IMR-90 (cell line): ENCODE measurements at regions not wholly inside any gene's neighbourhood (a gene's known extent, or its start where the extent isn't known, plus 50 kb on each side); places are given as distances from the start of the nearest gene placed in this dataset.

Experiments used
- ATAC-seq: fragments of 200-7000 bp; cut with Tn5 transposase; 2 replicates; pipeline ENCODE4 v1.9.1; 2020; ENCODE audit warnings: low read depth, mild to moderate bottlenecking, moderate library complexity
- BruUV-seq: library from RNA; stranded (reverse); fragments of 400-500 nt; replicated peaks from 2 replicates; lab custom pipeline; 2021; lab: Mats Ljungman, UMichigan
- CTCF ChIA-PET: fragments of 300-600 bp; formaldehyde crosslinking; extraction: SDS; loops from one replicate; lab custom pipeline; 2021; ENCODE audit warnings: antibody characterized with exemption; lab: Yijun Ruan, JAX
- POLR2A ChIA-PET: fragments of 300-600 bp; sonication (Branson Sonifier 250); formaldehyde crosslinking; loops from one replicate; lab custom pipeline; 2022; ENCODE audit warnings: antibody characterized with exemption; ENCODE audit not compliant: unreplicated experiment; lab: Charles Lee
- DNase-seq: peaks from one replicate; pipeline ENCODE4 v3.0.0; 2013
- H2AFZ ChIP-seq: replicated peaks from 2 replicates; pipeline ENCODE3; 2013; ENCODE audit warnings: low read length, mild to moderate bottlenecking; ENCODE audit not compliant: poor library complexity
- H2AK5ac ChIP-seq: 2 replicates; pipeline ENCODE4 v1.6.1; 2013; ENCODE audit warnings: low read depth, low read length, inconsistent platforms
- H2AK9ac ChIP-seq: replicated peaks from 2 replicates; pipeline ENCODE3; 2013; ENCODE audit warnings: mild to moderate bottlenecking, low read depth, low read length, moderate library complexity; ENCODE audit not compliant: poor library complexity
- H2BK120ac ChIP-seq: 2 replicates; pipeline ENCODE4 v1.6.1; 2013; ENCODE audit warnings: low read depth, low read length, inconsistent platforms
- H2BK15ac ChIP-seq: 3 replicates; pipeline ENCODE4 v1.6.1; 2013; ENCODE audit warnings: low read depth, low read length, inconsistent platforms
- H2BK20ac ChIP-seq: 2 replicates; pipeline ENCODE4 v1.6.1; 2013; ENCODE audit warnings: low read depth, mild to moderate bottlenecking, inconsistent platforms, low read length, moderate library complexity
- H2BK5ac ChIP-seq: 2 replicates; pipeline ENCODE4 v1.6.1; 2013; ENCODE audit warnings: mild to moderate bottlenecking, low read depth, low read length, inconsistent platforms; ENCODE audit not compliant: poor library complexity, severe bottlenecking
- H3K14ac ChIP-seq: replicated peaks from 2 replicates; pipeline ENCODE4 v1.6.1; 2013; ENCODE audit warnings: low read depth, low read length, inconsistent platforms
- H3K18ac ChIP-seq: 2 replicates; pipeline ENCODE4 v1.6.1; 2013; ENCODE audit warnings: low read depth, low read length, control low read depth
- H3K23ac ChIP-seq: 2 replicates; pipeline ENCODE4 v1.6.1; 2013; ENCODE audit warnings: low read depth, low read length, inconsistent platforms
- H3K27ac ChIP-seq: 2 replicates; pipeline ENCODE4 v1.5.1; 2013; ENCODE audit warnings: mild to moderate bottlenecking, control low read depth, low read length; ENCODE audit not compliant: insufficient read depth
- H3K27me3 ChIP-seq: 2 replicates; pipeline ENCODE4 v1.6.1; 2013; ENCODE audit warnings: low read length; ENCODE audit not compliant: control insufficient read depth, insufficient read depth
- H3K36me3 ChIP-seq: 2 replicates; pipeline ENCODE4 v1.6.1; 2013; ENCODE audit warnings: low read length, mixed read lengths; ENCODE audit not compliant: control insufficient read depth, insufficient read depth
- H3K4ac ChIP-seq: 2 replicates; pipeline ENCODE4 v1.6.1; 2013; ENCODE audit warnings: low read depth, low read length, inconsistent platforms
- H3K4me1 ChIP-seq: 2 replicates; pipeline ENCODE4 v1.6.1; 2013; ENCODE audit warnings: low read length, mixed read lengths; ENCODE audit not compliant: control insufficient read depth, insufficient read depth
- H3K4me2 ChIP-seq: 2 replicates; pipeline ENCODE4 v1.6.1; 2013; ENCODE audit warnings: low read depth, mild to moderate bottlenecking, control low read depth, low read length, moderate library complexity
- H3K4me3 ChIP-seq: 2 replicates; pipeline ENCODE4 v1.5.1; 2013; ENCODE audit warnings: low read depth, mild to moderate bottlenecking, control low read depth, low read length, moderate library complexity; ENCODE audit not compliant: insufficient read depth
- H3K56ac ChIP-seq: 2 replicates; pipeline ENCODE4 v1.6.1; 2013; ENCODE audit warnings: low read length, inconsistent platforms; ENCODE audit not compliant: insufficient read depth; ENCODE audit errors: extremely low read depth
- H3K79me1 ChIP-seq, 2 experiments: 2 replicates each; pipeline ENCODE4 v1.6.1; 2013; ENCODE audit warnings: low read length in 2 of 2, inconsistent platforms in 1 of 2, low read depth in 1 of 2
- H3K9ac ChIP-seq: 2 replicates; pipeline ENCODE4 v1.6.1; 2013; ENCODE audit warnings: low read depth, low read length, control low read depth
- H3K9me1 ChIP-seq: 2 replicates; pipeline ENCODE4 v1.6.1; 2013; ENCODE audit warnings: low read length, inconsistent platforms; ENCODE audit not compliant: insufficient read depth
- H3K9me3 ChIP-seq: 2 replicates; pipeline ENCODE4 v1.6.1; 2013; ENCODE audit warnings: low read length; ENCODE audit not compliant: control insufficient read depth, insufficient read depth
- H4K20me1 ChIP-seq: 2 replicates; pipeline ENCODE4 v1.6.1; 2013; ENCODE audit warnings: low read length, inconsistent platforms; ENCODE audit not compliant: insufficient read depth
- H4K5ac ChIP-seq: 2 replicates; pipeline ENCODE4 v1.6.1; 2013; ENCODE audit warnings: mild to moderate bottlenecking, low read depth, low read length, control low read depth
- H4K8ac ChIP-seq, 2 experiments: 2 replicates each; pipeline ENCODE4 v1.6.1; 2013; ENCODE audit warnings: low read depth in 2 of 2, low read length in 2 of 2, control low read depth in 1 of 2, inconsistent platforms in 1 of 2
- H4K91ac ChIP-seq: 2 replicates; pipeline ENCODE4 v1.6.1; 2013; ENCODE audit warnings: low read depth, low read length, inconsistent platforms; ENCODE audit not compliant: insufficient read depth
- BHLHE40 ChIP-seq: fragments of 150-350 bp; IDR thresholded peaks from 2 replicates; pipeline ENCODE4 v1.6.1; 2016; ENCODE audit warnings: mild to moderate bottlenecking, low read depth, low read length
- CHD1 ChIP-seq: IDR thresholded peaks from 2 replicates; pipeline ENCODE4 v1.6.1; 2012; ENCODE audit warnings: low read depth, low read length, improper control_type of control experiment
- ELK1 ChIP-seq: fragments of 150-350 bp; IDR thresholded peaks from 2 replicates; pipeline ENCODE4 v1.6.1; 2016; ENCODE audit warnings: low read depth, mild to moderate bottlenecking, low read length, moderate library complexity, borderline replicate concordance
- FOS ChIP-seq: fragments of 150-350 bp; IDR thresholded peaks from 2 replicates; pipeline ENCODE4 v1.6.1; 2016; ENCODE audit warnings: low read depth, low read length
- MAZ ChIP-seq: IDR thresholded peaks from 2 replicates; pipeline ENCODE4 v1.6.1; 2012; ENCODE audit warnings: low read depth, mild to moderate bottlenecking, low read length, improper control_type of control experiment, moderate library complexity, borderline replicate concordance
- MXI1 ChIP-seq: IDR thresholded peaks from 2 replicates; pipeline ENCODE4 v1.6.1; 2012; ENCODE audit warnings: low read depth, mild to moderate bottlenecking, low read length, moderate library complexity, borderline replicate concordance
- NFE2L2 ChIP-seq: fragments of 150-350 bp; IDR thresholded peaks from 2 replicates; pipeline ENCODE4 v1.6.1; 2016; ENCODE audit warnings: low read depth, mild to moderate bottlenecking, low read length
- POLR2A ChIP-seq: IDR thresholded peaks from 2 replicates; pipeline ENCODE4 v1.6.1; 2012; ENCODE audit warnings: mild to moderate bottlenecking, low read depth, low read length
- RCOR1 ChIP-seq: IDR thresholded peaks from 2 replicates; pipeline ENCODE4 v1.6.1; 2012; ENCODE audit warnings: mild to moderate bottlenecking, low read length, improper control_type of control experiment; ENCODE audit not compliant: insufficient replicate concordance
- USF2 ChIP-seq: fragments of 150-350 bp; IDR thresholded peaks from 2 replicates; pipeline ENCODE4 v1.6.1; 2017; ENCODE audit warnings: mild to moderate bottlenecking, antibody characterized with exemption, low read length, low read depth
- WGBS, 2 experiments: methylation state at CpG; one replicate each; pipeline versions ENCODE4 v1.1.5 to v1.1.7; 2013; ENCODE audit warnings: missing lambda C conversion rate in 2 of 2; ENCODE audit not compliant: insufficient read length in 1 of 2; ENCODE audit errors: extremely low coverage in 2 of 2; 5-methylcytosine and 5-hydroxymethylcytosine counted together
- dilution Hi-C: fragments of 300-500 bp; cut with HindIII; formaldehyde crosslinking; loops from one replicate; pipeline ENCODE4 v1.14.3; 2018; ENCODE audit warnings: low sequenced_read_pairs; ENCODE audit not compliant: unreplicated experiment
- in situ Hi-C: fragments of 300-500 bp; cut with MboI; formaldehyde crosslinking; loops from 3 replicates; pipeline ENCODE4 v1.14.3; 2019; ENCODE audit warnings: low sequenced_read_pairs, inconsistent platforms, mixed read lengths
- intact Hi-C: fragments of 100-400 bp; cut with micrococcal nuclease; formaldehyde crosslinking; loops from 2 replicates; pipeline ENCODE4 v1.10.0; 2022

GRCh38 chr2:129672521-129672920 is 306.9 kb upstream of the RAB6C start:
- no CpG with 5 or more reads among the region's 5 CpGs for WGBS, 2 experiments
- H3K4me1 ChIP-seq: no peaks in the 10 kb centered on the region
- BruUV-seq: no TSS peak
- no peak overlapping the region for H3K4ac ChIP-seq
- no peaks in the 10 kb centered on the region for H3K9me1 ChIP-seq
- H4K91ac ChIP-seq: no peak overlapping the region
- H3K79me1 ChIP-seq: no peaks in the 10 kb centered on the region
- in situ Hi-C loops: no loop called here
- dilution Hi-C loops: no loop called here
- H3K4me2 ChIP-seq: no peak overlapping the region
- H4K5ac ChIP-seq: no peak overlapping the region
- H2AK5ac ChIP-seq: no peak overlapping the region
- H3K27ac ChIP-seq: no peak overlapping the region
- ChIA-PET POLR2A (no interaction called here), CTCF (no interaction called here)
- H4K20me1 ChIP-seq: no peaks in the 10 kb centered on the region
- no peak overlapping the region for H2AK9ac ChIP-seq
- no peak overlapping the region for H3K23ac ChIP-seq
- no peak for TF ChIP-seq FOS
- TF ChIP-seq NFE2L2: no peak
- TF ChIP-seq BHLHE40: no peak
- TF ChIP-seq MXI1: no peak
- no peak for TF ChIP-seq CHD1
- no peak for TF ChIP-seq MAZ
- TF ChIP-seq POLR2A: no peak
- TF ChIP-seq USF2: no peak
- TF ChIP-seq RCOR1: no peak
- TF ChIP-seq ELK1: no peak
- no peaks in the 10 kb centered on the region for H3K27me3 ChIP-seq
- no peak overlapping the region for H3K18ac ChIP-seq
- ATAC-seq (no peak), DNase-seq (no peak)
- H3K14ac ChIP-seq: no peak overlapping the region
- no peak overlapping the region for H2BK120ac ChIP-seq
- H3K9ac ChIP-seq: no peak overlapping the region
- H2BK15ac ChIP-seq: no peak overlapping the region
- no peak overlapping the region for H2BK20ac ChIP-seq
- intact Hi-C loops: no loop called here
- H2BK5ac ChIP-seq: no peak overlapping the region
- H3K4me3 ChIP-seq: no peak overlapping the region
- H2AFZ ChIP-seq: no peak overlapping the region
- H3K56ac ChIP-seq: no peak overlapping the region
- no peaks in the 10 kb centered on the region for H3K36me3 ChIP-seq
- H4K8ac ChIP-seq: no peak overlapping the region
- H3K9me3 ChIP-seq: peaks cover 19% of the 10 kb centered on the region
